EH (cell line): ENCODE measurements at regions not wholly inside any gene's neighbourhood (a gene's known extent, or its start where the extent isn't known, plus 50 kb on each side); places are given as distances from the start of the nearest gene placed in this dataset.

ENCODE experiments used
- DNase-seq: peaks from one replicate; pipeline ENCODE4 v3.0.0-alpha.2; 2015; ENCODE audit warnings: low read depth

- no peak for DNase-seq
Observed at GRCh38 chr2:158049129-158049855, 52.4 kb upstream of the UPP2 start.

- DNase-seq = no peak
Observed at GRCh38 chr2:158048327-158048726, 53.3 kb upstream of the UPP2 start.

- DNase-seq = no peak
Observed at GRCh38 chr2:158047156-158047611, 54.5 kb upstream of the UPP2 start.

DNA sequence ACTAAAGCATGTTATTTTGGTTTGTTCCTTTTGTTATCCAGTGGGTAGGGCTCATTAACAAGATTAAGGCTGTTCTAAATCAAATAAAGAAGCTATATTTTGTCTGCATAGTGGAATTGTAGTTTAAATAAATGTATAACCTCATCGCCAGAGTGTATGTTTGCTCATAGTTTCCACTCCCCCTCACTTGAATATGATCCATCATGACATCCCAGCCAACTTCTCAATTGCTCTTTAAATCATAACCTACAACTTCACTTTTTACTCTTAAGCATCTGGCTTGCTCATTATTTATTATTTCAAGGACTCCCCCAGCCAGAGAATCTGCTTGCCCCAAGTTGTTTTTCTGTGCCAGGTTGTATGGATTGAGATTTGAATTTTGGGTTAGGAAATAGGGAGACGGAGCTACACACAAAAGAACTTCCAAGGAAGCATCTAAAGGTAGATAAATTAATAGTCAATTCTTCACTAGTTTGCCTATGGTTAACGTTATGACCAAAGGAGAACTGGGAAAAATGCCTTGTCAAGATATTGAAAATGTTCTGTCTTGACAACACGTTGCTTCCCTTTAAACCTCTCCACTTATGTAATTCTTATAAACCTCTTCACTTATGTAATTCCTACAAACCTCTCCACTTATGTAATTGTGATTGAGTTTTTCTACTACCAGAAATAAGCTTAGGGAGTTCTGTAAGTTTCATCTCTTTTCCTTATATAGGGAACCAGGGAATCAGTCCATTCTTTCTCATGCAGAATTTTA, 55.4 kb upstream of the UPP2 start:
- DNase-seq = no peak

DNA sequence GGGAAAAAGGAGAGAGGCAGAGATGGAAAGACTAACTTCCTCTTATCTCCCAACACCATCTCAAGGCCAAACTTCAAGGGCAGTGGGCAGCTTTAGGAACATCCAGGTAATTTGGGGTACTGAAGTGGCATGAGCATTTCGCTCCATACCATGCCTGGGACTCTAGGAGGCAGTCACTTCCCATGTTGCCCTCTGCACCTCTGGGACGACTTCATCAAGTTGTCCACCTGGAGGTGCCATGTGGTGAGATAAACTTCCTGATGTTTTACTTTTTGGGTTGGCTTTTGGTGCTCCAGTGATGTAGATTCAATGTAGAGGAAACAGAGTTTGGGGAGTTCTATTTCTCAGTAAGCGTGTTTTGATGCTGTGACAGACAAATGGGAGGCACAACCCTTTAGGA, 56.3 kb upstream of the UPP2 start:
- DNase-seq = no peak

DNA sequence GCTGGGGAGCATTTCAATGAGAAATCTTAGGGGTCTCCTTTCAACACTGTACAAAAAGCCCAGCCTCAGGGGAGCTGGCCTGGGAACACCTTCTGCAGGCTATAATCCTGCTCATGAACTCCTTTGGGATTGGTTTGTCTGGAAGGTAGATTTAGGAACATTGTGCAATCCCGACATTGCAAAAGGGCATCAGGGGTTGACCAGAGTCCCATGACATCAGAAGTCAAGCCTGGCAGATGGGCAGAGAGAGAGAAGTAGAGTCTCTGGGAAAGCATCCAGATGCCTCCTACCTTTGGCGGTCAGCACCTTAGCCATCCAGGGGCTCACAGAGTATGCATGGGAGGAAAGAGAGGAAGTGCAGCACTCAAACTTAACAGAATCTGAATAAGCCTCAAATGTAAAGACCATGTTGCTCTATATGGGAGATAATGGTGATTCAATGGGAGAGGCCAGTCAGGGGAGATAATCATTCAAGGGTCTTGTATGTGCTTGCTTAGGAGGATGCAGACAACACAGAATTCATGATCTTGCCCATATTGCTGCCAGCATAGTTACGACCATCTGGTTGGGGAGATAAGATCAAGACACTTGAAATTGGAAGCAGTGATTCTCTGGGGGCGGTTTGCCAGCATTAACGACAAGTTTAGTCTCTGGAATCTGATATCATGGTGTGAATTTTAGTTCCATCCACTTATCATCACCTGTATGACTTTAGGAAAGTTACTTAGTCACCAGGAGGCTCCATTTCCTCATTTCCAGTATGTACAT, 58.3 kb upstream of the UPP2 start:
- DNase-seq = no peak

GRCh38 chr2:158042666-158043065, 59.0 kb upstream of the UPP2 start:
- DNase-seq = no peak

- DNase-seq = peak; percentile 3
Observed at GRCh38 chr2:158042245-158042644, 59.4 kb upstream of the UPP2 start.

DNA sequence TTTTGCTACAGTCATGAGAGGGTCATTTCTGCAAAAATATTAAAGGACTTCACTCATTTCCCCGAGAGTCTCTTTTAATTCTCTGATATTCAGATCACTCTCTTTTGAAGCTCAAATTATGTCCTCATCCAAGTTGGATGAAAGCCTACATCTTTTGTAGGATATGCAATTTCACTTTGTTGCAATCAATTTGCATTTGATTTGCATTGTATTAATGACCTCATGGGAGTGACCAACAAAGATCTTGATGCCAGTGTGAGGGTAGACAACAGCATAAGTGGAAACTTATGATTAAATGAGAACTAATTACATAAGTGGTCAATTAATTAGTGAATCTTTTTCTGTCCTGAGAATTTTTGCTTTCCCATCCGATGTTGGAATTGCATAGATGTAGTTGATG, 60.3 kb upstream of the UPP2 start:
- DNase-seq = no peak

- no peak for DNase-seq
Observed at GRCh38 chr2:158038901-158039300, 62.8 kb upstream of the UPP2 start.

DNA sequence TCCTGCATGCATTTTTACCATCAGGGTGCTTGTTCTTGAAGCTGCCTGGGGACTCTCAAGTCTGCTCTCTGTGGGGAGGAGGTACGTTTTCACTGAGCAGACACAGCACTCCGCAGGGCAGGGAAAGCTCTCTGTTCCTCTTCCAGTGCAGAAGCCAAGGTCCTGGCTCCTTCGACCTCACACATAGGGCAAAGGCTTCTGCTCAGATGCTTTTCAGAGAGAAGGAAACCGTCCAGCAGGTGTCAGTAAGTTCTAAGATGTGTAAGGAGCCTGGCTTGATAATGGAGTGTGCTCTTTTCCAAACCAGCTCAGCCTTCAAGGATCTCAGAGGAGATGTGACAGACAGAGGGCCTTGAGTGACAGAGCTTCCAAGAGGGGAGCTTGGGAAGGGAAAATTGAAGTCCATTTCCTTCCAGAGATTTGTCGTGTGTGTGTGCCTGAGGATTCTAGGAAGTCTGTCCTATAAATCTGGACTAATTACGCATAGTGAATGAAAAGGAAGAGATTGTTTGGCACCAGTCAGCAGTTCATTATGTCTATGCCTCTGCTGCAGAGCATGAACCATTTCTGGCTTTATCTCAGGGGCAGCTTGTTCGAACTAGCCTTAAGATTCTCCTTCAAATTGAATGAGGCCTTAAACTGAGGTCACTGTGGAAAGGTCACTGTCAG, 67.3 kb upstream of the UPP2 start:
- peak; percentile 61 for DNase-seq

- no peak for DNase-seq
Observed at GRCh38 chr2:158031371-158031770, 70.3 kb upstream of the UPP2 start.

DNA sequence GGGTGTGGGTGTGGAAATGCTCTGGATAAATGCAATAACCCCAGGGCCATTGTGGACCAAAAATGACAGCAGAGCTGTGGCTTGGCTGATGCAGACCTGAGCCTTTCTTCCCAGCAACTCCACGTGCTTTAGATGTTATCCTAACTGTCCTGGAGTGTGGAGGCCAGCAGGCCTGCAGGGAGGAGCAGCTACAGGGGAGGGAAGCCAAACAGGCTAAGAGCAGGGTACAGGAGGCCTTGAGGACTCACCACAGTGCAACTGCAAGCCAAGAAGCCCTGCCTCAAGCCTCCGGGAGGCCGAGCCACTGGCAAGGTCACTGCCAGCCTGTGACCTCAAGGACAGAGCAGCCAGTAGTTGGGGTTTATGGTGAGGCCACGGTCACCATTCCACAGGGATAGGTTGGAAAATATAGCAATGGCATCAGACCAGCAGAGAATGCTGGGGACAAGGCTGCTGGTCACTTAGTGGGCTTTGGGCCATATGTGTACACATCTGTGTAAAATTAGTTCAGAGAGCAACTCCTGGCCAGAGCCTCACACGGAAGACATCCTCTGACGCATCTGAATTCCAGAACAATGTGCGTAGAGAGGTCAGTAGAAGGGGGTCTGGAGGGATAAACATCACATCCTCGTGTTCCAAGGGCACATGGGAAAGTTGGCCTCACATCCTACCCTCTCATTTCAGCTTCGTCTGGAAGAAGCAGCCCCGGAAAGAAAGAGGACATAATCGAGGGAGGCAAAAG, 76.2 kb upstream of the UPP2 start:
- DNase-seq = peak; percentile 91

DNA sequence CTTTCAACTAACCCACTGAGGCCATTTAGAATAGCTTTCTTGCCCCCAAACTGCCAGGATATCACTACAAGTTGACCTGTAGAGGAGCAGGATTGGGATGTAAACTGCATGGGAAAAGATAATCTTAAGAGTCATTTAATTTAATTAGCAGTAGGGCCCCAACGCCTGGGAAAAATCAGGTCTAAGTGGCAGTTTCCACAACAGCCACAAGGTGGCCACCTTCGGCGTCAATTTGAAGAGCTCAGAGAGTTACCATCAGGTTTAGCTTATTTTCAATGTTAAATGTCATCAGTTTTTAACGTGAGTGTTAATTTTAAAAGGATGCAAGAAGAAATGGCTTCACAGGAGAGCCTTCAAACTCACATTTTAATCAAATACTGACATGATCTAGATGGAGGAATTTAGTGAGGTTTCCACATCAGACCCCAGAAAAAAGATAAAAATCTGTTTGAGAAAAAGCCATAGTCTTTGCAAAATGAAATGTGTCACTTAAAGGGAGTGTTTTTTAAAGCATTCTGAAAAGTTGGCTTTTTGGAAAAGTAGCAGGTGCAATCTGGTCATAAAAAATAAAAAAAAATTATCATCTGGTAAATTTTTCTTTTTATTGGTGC, 77.3 kb upstream of the UPP2 start:
- peak; percentile 54 for DNase-seq

DNA sequence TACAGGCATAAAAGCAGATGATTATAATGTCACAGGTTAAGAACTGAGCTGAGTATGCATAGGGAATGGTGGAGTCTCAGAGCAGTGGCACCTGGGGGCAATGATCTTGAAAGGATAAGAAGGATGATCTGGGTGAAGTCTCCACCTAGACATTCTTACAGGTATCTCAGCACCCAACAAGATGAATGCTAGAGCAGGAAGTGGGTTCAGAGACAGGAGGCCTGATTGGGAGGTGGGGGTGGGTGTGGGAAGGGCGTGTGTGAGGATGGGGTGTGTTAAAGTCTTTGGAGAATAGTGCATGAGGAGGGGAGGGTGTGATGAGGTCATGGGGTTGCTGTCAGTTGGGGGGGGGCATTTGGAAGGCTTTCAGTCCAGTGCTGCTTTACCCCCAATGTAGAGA, 78.8 kb upstream of the UPP2 start:
- no peak for DNase-seq

GRCh38 chr2:158021226-158021625, 80.5 kb upstream of the UPP2 start:
- DNase-seq = no peak

DNA sequence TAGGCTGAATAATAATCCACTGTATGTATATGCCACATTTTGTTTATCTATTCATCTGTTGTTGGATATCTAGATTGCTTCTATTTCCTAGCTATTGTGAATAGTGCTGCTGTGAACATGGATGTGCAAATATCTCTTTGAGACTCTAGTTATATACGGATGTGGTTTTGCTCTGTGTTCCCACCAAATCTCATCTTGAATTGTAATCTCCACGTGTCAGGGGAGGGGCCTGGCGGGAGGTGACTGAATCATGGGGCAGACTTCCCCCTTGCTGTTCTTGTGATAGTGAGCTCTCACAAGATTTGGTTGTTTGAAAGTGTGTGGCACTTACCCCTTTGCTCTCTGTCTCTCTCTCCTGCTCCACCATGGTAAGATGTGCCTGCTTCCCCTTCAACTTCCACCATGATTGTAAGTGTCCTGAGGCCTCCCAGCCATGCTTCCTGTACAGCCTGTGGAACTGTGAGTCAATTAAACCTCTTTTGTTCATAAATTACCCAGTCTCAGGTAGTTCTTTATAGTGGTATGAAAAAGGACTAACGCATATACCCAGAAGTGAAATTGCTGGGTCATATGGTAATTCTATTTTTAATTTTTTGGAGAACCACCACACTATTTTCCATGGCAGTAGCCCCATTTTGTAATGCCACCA, 86.1 kb upstream of the UPP2 start:
- DNase-seq = no peak

GRCh38 chr2:158013891-158014290, 87.8 kb upstream of the UPP2 start:
- DNase-seq = no peak

DNA sequence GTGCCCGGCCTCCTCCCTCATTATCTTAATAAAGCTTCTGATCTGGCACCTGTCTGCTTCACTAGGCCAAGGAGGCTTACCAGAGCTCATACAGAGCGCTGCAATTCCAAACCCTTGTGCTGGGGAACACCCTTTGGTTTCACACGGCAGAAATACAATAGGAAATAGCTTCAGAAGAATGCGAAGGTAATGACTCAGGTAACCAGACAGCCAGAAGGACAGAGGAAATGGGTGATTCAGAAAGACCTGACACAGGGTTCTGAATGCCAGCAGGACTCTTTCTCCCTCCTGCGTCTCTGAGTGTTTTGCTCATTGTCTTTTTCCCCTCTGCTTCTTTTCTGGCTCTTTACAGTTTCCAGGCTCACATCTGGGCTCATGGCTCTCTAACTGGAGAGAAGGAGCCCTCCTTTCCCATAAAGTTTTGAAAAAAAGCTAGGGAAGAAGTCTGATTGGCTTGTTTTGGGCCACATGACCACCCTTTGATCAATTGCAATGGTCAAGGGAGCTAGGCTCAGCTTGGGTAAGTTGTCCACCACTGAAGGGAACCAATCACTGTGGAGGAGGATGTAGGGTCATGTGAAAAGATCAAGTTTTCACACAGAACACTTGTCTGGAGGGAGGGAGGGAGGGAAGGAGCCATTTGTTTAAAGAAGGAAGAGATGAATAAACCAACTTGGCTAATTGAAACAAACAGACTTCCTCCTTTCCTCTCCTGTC, 90.5 kb upstream of the UPP2 start:
- DNase-seq = no peak

DNA sequence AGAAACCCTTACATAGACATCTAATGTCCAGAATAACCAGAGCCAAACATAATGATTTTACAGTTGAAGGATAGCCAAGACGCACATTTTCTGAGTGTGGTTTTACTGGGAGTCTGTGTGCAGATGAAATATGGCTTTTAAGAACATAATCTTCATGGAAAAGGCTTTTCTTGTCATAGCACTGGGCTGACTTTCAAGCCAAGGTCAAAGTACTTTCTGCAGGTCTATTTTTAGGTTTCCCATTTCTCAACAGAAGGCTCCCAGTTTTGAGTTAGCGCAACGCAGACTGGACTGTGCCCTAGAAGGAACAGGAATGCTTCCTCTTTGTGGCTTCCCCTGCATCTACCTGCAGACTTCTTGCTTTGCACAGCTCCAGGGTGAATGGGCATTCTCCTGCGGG, 92.3 kb upstream of the UPP2 start:
- DNase-seq = no peak
